Neural progenitor cell (in vitro differentiated cells): ENCODE measurements at regions not wholly inside any gene's neighbourhood (a gene's known extent, or its start where the extent isn't known, plus 50 kb on each side); places are given as distances from the start of the nearest gene placed in this dataset.

Experiments used
- DNase-seq: peaks from one replicate; pipeline ENCODE4 v3.0.0-alpha.2; 2016; ENCODE audit warnings: low spot score
- H2AFZ ChIP-seq: fragments of 200-600 bp; sonication (generic); replicated peaks from 2 replicates; pipeline ENCODE4 v1.6.1; 2016; ENCODE audit warnings: antibody characterized with exemption
- H3F3A ChIP-seq: fragments of 200-600 bp; sonication (generic); 2 replicates; pipeline ENCODE4 v1.6.1; 2016; ENCODE audit warnings: antibody characterized with exemption, low read depth
- H3K27ac ChIP-seq: fragments of 200-600 bp; sonication (generic); 2 replicates; pipeline ENCODE4 v1.5.1; 2016; ENCODE audit warnings: mild to moderate bottlenecking
- H3K27me3 ChIP-seq: fragments of 200-600 bp; sonication (generic); 2 replicates; pipeline ENCODE4 v1.6.1; 2016; ENCODE audit warnings: mild to moderate bottlenecking, moderate library complexity
- H3K36me3 ChIP-seq: fragments of 200-600 bp; sonication (generic); 2 replicates; pipeline ENCODE4 v1.5.1; 2016
- H3K4me1 ChIP-seq: fragments of 200-600 bp; sonication (generic); 2 replicates; pipeline ENCODE4 v1.6.1; 2016; ENCODE audit warnings: mixed run types
- H3K4me2 ChIP-seq: fragments of 200-600 bp; sonication (generic); 2 replicates; pipeline ENCODE4 v1.6.1; 2016
- H3K4me3 ChIP-seq: fragments of 200-600 bp; sonication (generic); 2 replicates; pipeline ENCODE4 v1.5.1; 2016
- H3K79me2 ChIP-seq: fragments of 200-600 bp; sonication (generic); 2 replicates; pipeline ENCODE4 v1.6.1; 2016; ENCODE audit warnings: low read depth
- H3K9ac ChIP-seq: fragments of 200-600 bp; sonication (generic); 2 replicates; pipeline ENCODE4 v1.6.1; 2016
- H3K9me3 ChIP-seq: fragments of 200-600 bp; sonication (generic); 2 replicates; pipeline ENCODE4 v1.5.1; 2016; ENCODE audit warnings: low read depth
- H4K20me1 ChIP-seq: fragments of 200-600 bp; sonication (generic); 2 replicates; pipeline ENCODE4 v1.6.1; 2016; ENCODE audit warnings: low read depth
- H3K27ac Mint-ChIP-seq: 3 replicates; pipeline ENCODE4 v1.8.0; 2021; ENCODE audit warnings: mixed read lengths
- H3K27me3 Mint-ChIP-seq: 2 replicates; pipeline ENCODE4 v1.8.0; 2022; ENCODE audit warnings: low read depth, mild to moderate bottlenecking, inconsistent platforms, moderate library complexity, mixed read lengths; ENCODE audit not compliant: insufficient read depth
- H3K36me3 Mint-ChIP-seq: 3 replicates; pipeline ENCODE4 v1.8.0; 2021; ENCODE audit warnings: mixed read lengths
- H3K4me1 Mint-ChIP-seq: 3 replicates; pipeline ENCODE4 v1.8.0; 2021; ENCODE audit warnings: mixed read lengths
- H3K4me3 Mint-ChIP-seq: 3 replicates; pipeline ENCODE4 v1.8.0; 2021; ENCODE audit warnings: mild to moderate bottlenecking, moderate library complexity, mixed read lengths
- H3K9me3 Mint-ChIP-seq: 3 replicates; pipeline ENCODE4 v1.8.0; 2020; ENCODE audit warnings: mixed read lengths
- CTCF ChIP-seq: fragments of 200-600 bp; sonication (generic); IDR thresholded peaks from 2 replicates; pipeline ENCODE4 v1.5.1; 2017; ENCODE audit warnings: antibody characterized with exemption, mild to moderate bottlenecking
- EZH2 ChIP-seq: fragments of 200-600 bp; sonication (generic); IDR thresholded peaks from 2 replicates; pipeline ENCODE4 v1.6.1; 2017; ENCODE audit warnings: antibody characterized with exemption, mild to moderate bottlenecking, moderate library complexity
- EZH2phosphoT487 ChIP-seq: fragments of 200-600 bp; sonication (generic); IDR thresholded peaks from 2 replicates; pipeline ENCODE4 v1.6.1; 2017; ENCODE audit warnings: antibody characterized with exemption

- H3K36me3 Mint-ChIP-seq, result no peaks in the 10 kb centered on the region
- no peak overlapping the region for H2AFZ ChIP-seq
Observed at GRCh38 chr5:98085593-98085992, 687.9 kb upstream of the RGMB start.

GRCh38 chr5:98095072-98095471 lies 678.4 kb upstream of the RGMB start:
- H3K4me1 ChIP-seq, result no peaks in the 10 kb centered on the region
- H3K4me2 ChIP-seq, result no peak overlapping the region
- H3K79me2 ChIP-seq, result no peaks in the 10 kb centered on the region
- no peak overlapping the region for H3K9ac ChIP-seq
- no peak overlapping the region for H2AFZ ChIP-seq
- no peak overlapping the region for H3K27ac ChIP-seq
- H3K4me3 ChIP-seq, result no peak overlapping the region
- H3K36me3 ChIP-seq, result no peaks in the 10 kb centered on the region
- Mint-ChIP-seq H3K27ac (no peak overlapping the region), H3K36me3 (no peaks in the 10 kb centered on the region), H3K4me3 (no peak overlapping the region), H3K27me3 (peaks cover under 1% of the 10 kb centered on the region), H3K9me3 (no peaks in the 10 kb centered on the region), H3K4me1 (no peaks in the 10 kb centered on the region)
- no peak for DNase-seq
- no peaks in the 10 kb centered on the region for H3K9me3 ChIP-seq
- no peaks in the 10 kb centered on the region for H4K20me1 ChIP-seq
- no peaks in the 10 kb centered on the region for H3K27me3 ChIP-seq
- TF ChIP-seq EZH2 (no peak), EZH2phosphoT487 (no peak), CTCF (no peak)
- H3F3A ChIP-seq, result no peaks in the 10 kb centered on the region

More at GRCh38 chr5:98085593-98085992, 687.9 kb upstream of the RGMB start:
- Mint-ChIP-seq H3K27me3 (peaks cover 2% of the 10 kb centered on the region), H3K9me3 (no peaks in the 10 kb centered on the region), H3K4me3 (no peak overlapping the region), H3K4me1 (no peaks in the 10 kb centered on the region), H3K27ac (no peak overlapping the region)
- TF ChIP-seq CTCF (no peak), EZH2phosphoT487 (no peak), EZH2 (no peak)
- no peaks in the 10 kb centered on the region for H3K79me2 ChIP-seq
- no peak overlapping the region for H3K27ac ChIP-seq
- no peaks in the 10 kb centered on the region for H3F3A ChIP-seq
- H3K9me3 ChIP-seq, result no peaks in the 10 kb centered on the region
- H3K36me3 ChIP-seq, result no peaks in the 10 kb centered on the region
- H3K4me2 ChIP-seq, result no peak overlapping the region
- H3K9ac ChIP-seq, result no peak overlapping the region
- H3K4me1 ChIP-seq, result no peaks in the 10 kb centered on the region
- no peaks in the 10 kb centered on the region for H4K20me1 ChIP-seq
- no peaks in the 10 kb centered on the region for H3K27me3 ChIP-seq
- no peak overlapping the region for H3K4me3 ChIP-seq
- DNase-seq, result no peak

- Mint-ChIP-seq H3K4me1 (no peaks in the 10 kb centered on the region), H3K9me3 (no peaks in the 10 kb centered on the region), H3K4me3 (no peak overlapping the region), H3K27ac (no peak overlapping the region), H3K36me3 (no peaks in the 10 kb centered on the region), H3K27me3 (no peaks in the 10 kb centered on the region)
- Histone ChIP-seq H3K36me3 (no peaks in the 10 kb centered on the region), H3K4me2 (no peak overlapping the region), H3K9me3 (no peaks in the 10 kb centered on the region), H3K4me1 (no peaks in the 10 kb centered on the region), H3K27ac (no peak overlapping the region), H4K20me1 (no peaks in the 10 kb centered on the region), H3K27me3 (no peaks in the 10 kb centered on the region), H2AFZ (no peak overlapping the region), H3F3A (no peaks in the 10 kb centered on the region), H3K4me3 (no peak overlapping the region), H3K9ac (no peak overlapping the region), H3K79me2 (no peaks in the 10 kb centered on the region)
- no peak for DNase-seq
- TF ChIP-seq EZH2, result no peak
- TF ChIP-seq EZH2phosphoT487, result no peak
- TF ChIP-seq CTCF, result no peak
Observed at GRCh38 chr5:98096155-98096554, 677.3 kb upstream of the RGMB start.
